Fibroblast of mammary gland (primary cell): ENCODE measurements at regions not wholly inside any gene's neighbourhood (a gene's known extent, or its start where the extent isn't known, plus 50 kb on each side); places are given as distances from the start of the nearest gene placed in this dataset.
A peak's percentile ranks its signal among the peaks of the same experiment; 100 is the strongest.

Experiments used
- DNase-seq: peaks from one replicate; pipeline ENCODE4 v3.0.0-alpha.2; 2010; ENCODE audit warnings: low read depth
- H3K4me3 ChIP-seq: 2 replicates; pipeline ENCODE4 v1.5.1; 2011; ENCODE audit warnings: low read depth, mild to moderate bottlenecking, low read length, moderate library complexity; ENCODE audit not compliant: control insufficient read depth
- CTCF ChIP-seq: conservative IDR thresholded peaks from 2 replicates; pipeline ENCODE4 v1.5.1; 2011; ENCODE audit warnings: low read depth, low read length, inconsistent platforms; ENCODE audit not compliant: control insufficient read depth, insufficient read depth

- TF ChIP-seq CTCF, result no peak
- peak; percentile 6 for DNase-seq
- H3K4me3 ChIP-seq, result no peak overlapping the region
Observed at GRCh38 chr10:42960491-42960990, 116.3 kb upstream of the RET start.

- H3K4me3 ChIP-seq, result no peak overlapping the region
- TF ChIP-seq CTCF, result no peak
- no peak for DNase-seq
Observed at GRCh38 chr10:42960991-42961795, 115.7 kb upstream of the RET start.

DNA sequence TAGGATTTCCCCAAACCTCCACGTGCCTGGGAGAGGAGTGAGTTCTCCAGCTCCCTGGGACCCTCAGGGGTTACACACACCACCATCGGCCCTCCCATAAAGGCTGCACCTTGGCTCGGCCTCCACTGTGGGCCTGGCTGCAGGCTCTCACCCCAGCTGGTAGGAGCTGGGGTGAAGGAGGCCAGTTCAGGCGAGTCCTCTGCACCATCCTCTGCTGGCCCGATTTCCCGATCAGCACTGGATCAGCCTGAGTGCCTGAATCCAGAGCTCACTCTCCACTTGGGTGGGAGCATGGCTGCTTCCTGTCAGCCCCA lies 115.1 kb upstream of the RET start:
- TF ChIP-seq CTCF, result no peak

GRCh38 chr10:42962110-42962901 lies 114.6 kb upstream of the RET start:
- DNase-seq, result no peak
- no peak for TF ChIP-seq CTCF
- no peak overlapping the region for H3K4me3 ChIP-seq

More for the DNA sequence above, 115.1 kb upstream of the RET start:
- DNase-seq, result no peak
- no peak overlapping the region for H3K4me3 ChIP-seq

DNA sequence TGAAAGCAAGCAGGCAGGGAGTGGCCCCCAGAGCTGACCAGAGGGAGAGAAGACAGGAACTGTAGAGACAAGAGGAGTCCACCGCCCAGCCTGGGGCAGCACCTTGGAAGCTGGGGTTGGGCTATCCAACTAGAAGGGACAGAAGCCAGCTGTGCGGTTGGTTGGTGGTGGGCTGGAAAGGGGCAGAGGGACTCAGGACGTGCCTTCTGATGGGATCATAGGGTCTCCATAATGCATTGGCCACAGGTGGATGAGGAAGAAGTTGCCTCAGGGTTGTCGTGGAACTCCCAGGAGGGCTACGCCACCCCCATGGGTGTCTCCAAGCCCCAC lies 114.0 kb upstream of the RET start:
- DNase-seq, result no peak
- TF ChIP-seq CTCF, result no peak
- no peak overlapping the region for H3K4me3 ChIP-seq

DNA sequence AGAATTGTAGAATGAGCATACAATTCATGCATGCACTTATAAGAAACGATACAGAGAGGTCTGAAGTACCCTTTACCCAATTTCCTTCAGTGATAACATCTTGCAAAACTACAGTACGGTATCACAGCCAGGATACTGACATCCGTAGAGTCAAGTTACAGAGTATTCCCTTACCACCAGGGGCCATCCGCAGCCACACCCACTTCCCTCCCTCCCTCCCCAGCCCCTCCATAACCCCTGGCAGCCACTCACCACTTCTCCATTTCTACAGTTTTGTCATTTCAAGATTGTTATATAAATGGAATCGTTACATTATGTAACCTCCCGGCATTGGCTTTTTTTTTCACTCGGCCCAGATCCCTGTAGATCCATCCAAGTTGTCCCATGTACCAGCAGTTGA lies 113.6 kb upstream of the RET start:
- no peak for DNase-seq
- no peak for TF ChIP-seq CTCF
- H3K4me3 ChIP-seq, result no peak overlapping the region
